Natural killer cell treated with Interleukin-12 subunit alpha and Interleukin-12 subunit beta and Interleukin-15 and Interleukin-18, amount 100 ng/mL, for 72 hours (primary cell): ENCODE measurements at regions not wholly inside any gene's neighbourhood (a gene's known extent, or its start where the extent isn't known, plus 50 kb on each side); places are given as distances from the start of the nearest gene placed in this dataset.

Source experiments
- ATAC-seq, 2 donors: fragments of 150-1000 bp; cut with Tn5 transposase in 1 of 2; sonication (Bioruptor Pico), chemical (Tn5 transposase) in 1 of 2; 2 replicates each; pipeline ENCODE4 v1.10.0; 2021
- DNase-seq: peaks from one replicate; pipeline ENCODE4 v3.0.0; 2022; ENCODE audit warnings: low spot score
- H3K27ac Mint-ChIP-seq, 2 donors: 1 replicate in 1 of 2; 2 replicates in 1 of 2; pipeline ENCODE4 v1.8.0; 2022; ENCODE audit warnings: mixed read lengths in 2 of 2, mild to moderate bottlenecking in 1 of 2, moderate library complexity in 1 of 2
- H3K27me3 Mint-ChIP-seq, 2 donors: 1 replicate in 1 of 2; 2 replicates in 1 of 2; pipeline ENCODE4 v1.8.0; 2022; ENCODE audit warnings: mixed read lengths in 2 of 2
- H3K36me3 Mint-ChIP-seq: one replicate; pipeline ENCODE4 v1.8.0; 2022; ENCODE audit warnings: mixed read lengths
- H3K4me1 Mint-ChIP-seq, 2 donors: 1 replicate in 1 of 2; 2 replicates in 1 of 2; pipeline ENCODE4 v1.8.0; 2022; ENCODE audit warnings: low read depth in 2 of 2, mixed read lengths in 2 of 2, mild to moderate bottlenecking in 1 of 2
- H3K4me3 Mint-ChIP-seq: one replicate; pipeline ENCODE4 v1.8.0; 2022; ENCODE audit warnings: mixed read lengths
- H3K9me3 Mint-ChIP-seq: 2 replicates; pipeline ENCODE4 v1.8.0; 2022; ENCODE audit warnings: mixed read lengths

DNA sequence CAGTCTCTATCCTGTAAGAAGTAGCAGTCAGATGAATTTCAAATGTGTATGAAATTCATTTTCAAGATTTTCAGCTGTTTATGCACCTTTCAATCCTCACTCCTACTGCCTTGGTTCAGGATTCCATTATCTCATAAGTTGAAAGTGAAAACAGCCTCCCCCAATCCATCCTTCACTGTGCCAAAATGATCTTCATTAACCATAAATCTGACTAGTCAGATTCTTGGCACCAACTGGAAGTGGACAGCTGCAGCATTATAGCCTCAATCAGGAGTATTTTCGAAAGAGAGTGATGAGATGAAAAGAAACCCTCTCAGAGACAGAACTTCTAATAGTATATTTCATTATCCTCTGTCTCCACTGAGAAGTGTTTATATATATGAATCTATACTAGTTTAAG lies 365.3 kb upstream of the PDGFD start:
- H3K4me3 Mint-ChIP-seq, result no peak overlapping the region
- ATAC-seq (no peak), DNase-seq (no peak)
- H3K9me3 Mint-ChIP-seq, result no peaks in the 10 kb centered on the region
- H3K27me3 Mint-ChIP-seq, result peaks cover 11 to 15% of the 10 kb centered on the region in 2 donors
- no peaks in the 10 kb centered on the region for H3K36me3 Mint-ChIP-seq
- no peaks in the 10 kb centered on the region for H3K4me1 Mint-ChIP-seq
- no peak overlapping the region for H3K27ac Mint-ChIP-seq

DNA sequence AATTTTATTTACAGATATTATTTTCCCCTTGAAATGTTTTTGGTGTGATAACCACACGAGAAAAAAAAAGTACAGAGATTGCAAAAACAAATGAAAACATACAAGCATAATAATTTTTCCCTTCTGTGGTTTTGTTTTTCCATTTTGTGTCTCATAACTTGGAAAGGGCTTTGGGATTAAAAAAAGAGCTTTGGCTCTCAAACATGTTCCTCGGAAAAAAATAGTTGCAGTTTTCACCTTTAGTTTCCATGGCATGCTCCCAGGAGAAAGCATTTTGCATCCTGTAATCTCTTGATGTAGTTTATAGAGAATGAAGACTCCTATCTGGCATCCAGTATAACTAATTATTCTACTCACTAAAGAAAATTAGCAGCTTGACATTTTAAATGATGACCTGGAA lies 362.1 kb upstream of the PDGFD start:
- no peaks in the 10 kb centered on the region for H3K4me1 Mint-ChIP-seq
- no peak overlapping the region for H3K4me3 Mint-ChIP-seq
- ATAC-seq (no peak), DNase-seq (no peak)
- H3K9me3 Mint-ChIP-seq, result no peaks in the 10 kb centered on the region
- H3K27me3 Mint-ChIP-seq, result peaks cover 8% of the 10 kb centered on the region in 2 donors
- no peak overlapping the region for H3K27ac Mint-ChIP-seq
- H3K36me3 Mint-ChIP-seq, result no peaks in the 10 kb centered on the region

DNA sequence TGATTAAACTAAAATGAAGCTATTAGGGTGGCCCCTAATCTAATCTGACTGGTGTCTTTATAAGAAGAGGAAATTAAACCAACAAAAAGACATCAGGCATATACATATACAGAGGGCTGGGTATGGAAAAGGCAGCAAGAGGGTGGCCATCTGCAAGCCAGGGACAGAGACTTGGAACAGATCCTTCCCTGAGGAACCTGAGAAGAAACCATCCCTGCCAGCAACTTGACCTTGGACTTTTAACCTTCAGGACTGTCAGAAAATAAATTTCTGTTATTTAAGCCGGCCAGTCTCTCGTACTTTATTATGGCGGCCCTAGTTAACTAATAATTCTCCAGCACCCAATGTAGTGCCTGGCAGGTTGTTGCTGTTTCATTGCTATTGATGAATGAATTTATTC lies 361.5 kb upstream of the PDGFD start:
- Mint-ChIP-seq H3K27ac (no peak overlapping the region), H3K36me3 (no peaks in the 10 kb centered on the region), H3K4me3 (no peak overlapping the region), H3K27me3 (peaks cover 8% of the 10 kb centered on the region in 2 donors), H3K9me3 (no peaks in the 10 kb centered on the region), H3K4me1 (no peaks in the 10 kb centered on the region)
- DNase-seq, result no peak
- no peak for ATAC-seq

DNA sequence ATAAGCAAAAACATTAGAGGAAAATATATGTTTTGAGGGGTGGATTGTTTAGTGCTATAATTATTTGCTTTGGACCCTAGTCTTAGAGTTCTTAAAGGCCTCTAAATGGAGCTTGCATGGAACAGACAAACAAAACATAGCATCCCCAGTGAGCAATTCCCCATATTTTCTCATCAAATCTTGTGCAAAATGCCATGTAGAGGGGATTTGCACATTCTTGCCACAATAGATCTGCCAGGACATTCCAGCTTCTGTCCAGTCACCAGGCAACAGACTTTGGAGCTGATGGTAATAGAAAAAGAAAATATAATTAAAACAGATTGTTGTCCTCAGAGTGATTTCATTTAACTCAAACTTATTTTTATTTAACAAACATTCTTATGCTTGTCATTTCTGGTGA lies 360.3 kb upstream of the PDGFD start:
- DNase-seq, result no peak
- Mint-ChIP-seq H3K27me3 (peaks cover 15 to 19% of the 10 kb centered on the region in 2 donors), H3K27ac (no peak overlapping the region), H3K9me3 (no peaks in the 10 kb centered on the region), H3K36me3 (no peaks in the 10 kb centered on the region), H3K4me1 (no peaks in the 10 kb centered on the region), H3K4me3 (no peak overlapping the region)
- ATAC-seq, result no peak

DNA sequence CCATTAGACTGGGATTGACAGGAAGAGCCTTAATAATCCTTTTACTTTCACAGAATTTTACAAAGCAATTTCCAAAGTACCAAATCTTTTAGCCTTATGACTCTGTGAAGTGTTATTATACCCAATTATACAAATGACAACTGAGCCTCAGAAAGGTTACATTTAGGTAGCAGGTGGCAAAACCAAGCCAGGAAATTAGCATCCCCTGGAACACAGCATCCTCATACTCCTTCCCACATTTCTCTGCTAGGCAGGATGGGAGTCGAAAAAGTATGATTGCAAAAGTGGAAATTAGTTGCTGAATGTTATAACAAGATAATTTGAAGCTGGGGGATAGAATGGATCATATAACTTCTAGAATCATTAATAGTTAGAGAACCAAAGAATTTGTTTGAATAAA lies 359.7 kb upstream of the PDGFD start:
- H3K27ac Mint-ChIP-seq, result no peak overlapping the region
- H3K9me3 Mint-ChIP-seq, result no peaks in the 10 kb centered on the region
- DNase-seq, result no peak
- H3K27me3 Mint-ChIP-seq, result peaks cover 13 to 22% of the 10 kb centered on the region in 2 donors
- ATAC-seq, result no peak
- H3K36me3 Mint-ChIP-seq, result no peaks in the 10 kb centered on the region
- no peaks in the 10 kb centered on the region for H3K4me1 Mint-ChIP-seq
- no peak overlapping the region for H3K4me3 Mint-ChIP-seq

DNA sequence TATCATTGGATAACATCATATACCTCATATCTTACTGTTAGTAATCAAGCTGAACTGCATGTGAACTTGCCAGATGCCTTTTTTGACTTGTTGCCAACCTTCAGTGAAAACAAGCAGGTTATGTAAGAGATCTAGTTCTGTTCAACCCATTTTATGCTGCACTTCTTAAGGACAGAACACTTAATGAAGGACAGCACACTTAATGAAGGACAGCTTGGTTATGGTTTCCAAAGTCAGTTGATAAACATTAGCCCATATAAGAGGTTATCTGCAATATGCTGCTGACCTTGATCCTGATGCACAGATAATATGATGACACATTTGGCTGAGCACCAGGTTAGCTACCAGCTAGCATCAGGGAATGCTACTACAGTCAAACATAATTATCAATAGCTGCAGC lies 358.7 kb upstream of the PDGFD start:
- no peaks in the 10 kb centered on the region for H3K4me1 Mint-ChIP-seq
- ATAC-seq, result no peak
- no peak overlapping the region for H3K4me3 Mint-ChIP-seq

DNA sequence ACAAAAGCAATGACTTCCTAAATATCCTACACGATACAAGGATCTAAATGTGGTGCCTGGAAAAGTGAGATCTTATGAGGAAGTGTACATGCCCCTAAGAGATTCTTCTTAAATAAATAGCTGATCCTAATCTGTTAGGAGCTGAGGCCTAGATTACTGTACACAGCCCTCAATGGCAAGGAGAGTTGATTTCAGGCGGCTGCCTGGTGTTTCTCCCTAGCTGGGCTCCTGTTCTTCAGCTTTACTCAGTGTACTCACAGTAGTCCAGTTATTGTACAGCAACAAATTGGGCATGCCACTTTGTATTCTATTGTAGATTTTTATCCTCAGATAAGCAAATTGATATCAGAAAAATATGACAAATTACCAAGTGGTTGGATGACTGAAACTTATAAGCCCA lies 358.2 kb upstream of the PDGFD start:
- Mint-ChIP-seq H3K27me3 (peaks cover 10 to 14% of the 10 kb centered on the region in 2 donors), H3K9me3 (no peaks in the 10 kb centered on the region), H3K4me3 (no peak overlapping the region), H3K4me1 (no peaks in the 10 kb centered on the region), H3K36me3 (no peaks in the 10 kb centered on the region), H3K27ac (no peak overlapping the region)
- DNase-seq (no peak), ATAC-seq (no peak)

More for the DNA sequence above, 358.7 kb upstream of the PDGFD start:
- Mint-ChIP-seq H3K9me3 (no peaks in the 10 kb centered on the region), H3K27me3 (peaks cover 13 to 20% of the 10 kb centered on the region in 2 donors), H3K36me3 (no peaks in the 10 kb centered on the region), H3K27ac (no peak overlapping the region)
- no peak for DNase-seq

DNA sequence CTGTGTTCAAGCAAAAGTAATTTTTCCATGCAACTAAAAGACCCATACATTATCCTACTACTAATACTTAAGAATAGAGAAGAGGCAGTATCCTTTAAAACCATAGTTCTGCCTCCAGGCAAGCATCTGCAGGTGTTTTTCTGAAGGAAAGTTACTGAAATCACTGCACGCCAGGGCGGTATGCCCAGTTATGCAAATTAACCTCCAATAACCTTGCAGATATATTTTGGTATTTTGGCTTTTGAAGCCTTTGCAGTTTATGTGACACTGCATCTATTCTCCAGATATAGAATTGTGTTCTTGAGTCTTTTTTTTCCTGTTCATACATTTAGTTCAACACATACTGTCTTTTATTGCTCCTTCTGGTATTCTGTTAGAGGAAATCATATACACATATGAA lies 346.2 kb upstream of the PDGFD start:
- H3K4me1 Mint-ChIP-seq, result no peaks in the 10 kb centered on the region
- H3K36me3 Mint-ChIP-seq, result no peaks in the 10 kb centered on the region
- H3K27ac Mint-ChIP-seq, result no peak overlapping the region
- no peak for ATAC-seq
- peaks cover 7 to 15% of the 10 kb centered on the region in 2 donors for H3K27me3 Mint-ChIP-seq
- peaks cover 4% of the 10 kb centered on the region for H3K9me3 Mint-ChIP-seq
- no peak overlapping the region for H3K4me3 Mint-ChIP-seq
- DNase-seq, result no peak

DNA sequence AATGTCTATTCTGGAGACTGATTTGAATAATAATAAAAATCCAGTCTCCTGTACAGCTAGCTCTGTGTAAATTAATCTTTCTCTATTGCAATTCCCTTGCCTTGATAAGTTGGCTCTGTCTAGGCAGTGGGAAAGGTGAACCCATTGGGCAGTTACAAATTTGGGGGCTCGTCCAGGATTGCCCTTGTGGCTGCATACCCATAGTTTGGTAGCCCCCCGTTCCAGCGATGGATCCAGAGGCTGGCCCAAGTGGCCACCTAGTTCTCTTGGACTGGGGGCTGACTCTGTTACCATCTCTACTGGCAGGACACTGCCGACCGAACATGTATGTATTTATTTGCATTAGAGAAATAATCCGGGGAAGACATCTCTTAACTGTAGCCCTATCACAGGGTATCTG lies 326.2 kb upstream of the PDGFD start:
- no peaks in the 10 kb centered on the region for H3K4me1 Mint-ChIP-seq
- DNase-seq (no peak), ATAC-seq (no peak)
- no peak overlapping the region for H3K4me3 Mint-ChIP-seq
- H3K36me3 Mint-ChIP-seq, result peaks cover 21% of the 10 kb centered on the region
- no peaks in the 10 kb centered on the region for H3K27me3 Mint-ChIP-seq
- H3K27ac Mint-ChIP-seq, result no peak overlapping the region
- peaks cover 15% of the 10 kb centered on the region for H3K9me3 Mint-ChIP-seq

DNA sequence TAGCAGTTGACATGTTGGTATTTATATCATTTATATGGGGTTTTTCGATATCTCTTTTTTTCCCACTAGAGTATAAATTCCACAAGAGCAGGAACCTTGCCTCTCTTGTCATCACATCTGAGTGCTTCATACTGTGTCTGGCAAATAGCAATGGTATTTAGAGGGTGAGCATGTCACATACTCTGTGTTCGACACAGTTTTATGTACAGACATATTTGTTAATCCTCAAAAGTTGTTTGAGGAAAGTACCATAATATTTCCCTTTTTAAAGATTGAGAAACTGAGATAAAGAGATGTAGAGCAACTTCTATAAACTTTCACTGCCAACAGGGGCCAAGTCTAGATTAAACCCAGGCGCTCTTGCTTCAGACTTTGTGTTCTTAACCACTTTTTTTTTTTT lies 324.6 kb upstream of the PDGFD start:
- no peaks in the 10 kb centered on the region for H3K27me3 Mint-ChIP-seq
- ATAC-seq (no peak), DNase-seq (no peak)
- H3K36me3 Mint-ChIP-seq, result peaks cover 21% of the 10 kb centered on the region
- no peak overlapping the region for H3K27ac Mint-ChIP-seq
- no peak overlapping the region for H3K4me3 Mint-ChIP-seq
- no peaks in the 10 kb centered on the region for H3K4me1 Mint-ChIP-seq
- peaks cover 15% of the 10 kb centered on the region for H3K9me3 Mint-ChIP-seq

DNA sequence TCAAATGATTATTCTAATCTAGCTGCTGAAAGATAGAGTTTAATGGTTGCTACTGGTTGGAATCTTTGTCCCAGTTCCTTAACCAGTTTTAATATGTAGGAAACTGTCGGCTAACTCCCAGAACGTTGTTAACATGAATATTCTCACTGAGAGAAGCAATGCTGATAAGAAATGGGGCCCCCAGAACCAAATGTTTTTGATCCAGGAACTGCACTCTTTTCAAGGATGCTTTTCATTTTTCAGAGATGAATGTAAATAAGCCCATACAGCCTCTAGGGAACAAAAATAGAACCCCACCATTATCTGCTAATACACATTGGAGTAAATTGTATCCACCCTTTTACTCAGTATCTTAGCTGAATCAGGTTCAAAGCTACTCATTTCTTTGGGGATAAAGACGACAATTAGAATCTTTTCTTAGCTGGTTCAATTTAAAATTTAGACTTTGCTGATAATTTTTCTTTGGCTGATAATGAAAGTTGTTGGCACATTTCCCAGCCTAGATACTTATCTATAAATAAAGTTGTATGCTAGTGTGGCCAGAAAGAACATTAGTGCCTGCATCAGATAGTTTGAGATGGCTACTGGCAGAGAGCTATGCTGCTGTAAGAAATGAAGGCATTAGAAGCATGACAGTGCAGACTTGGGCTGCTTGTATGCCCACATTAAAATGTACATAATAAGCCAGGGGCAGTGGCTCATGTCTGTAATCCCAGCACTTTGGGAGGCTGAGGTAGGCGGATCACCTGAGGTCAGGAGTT lies 323.3 kb upstream of the PDGFD start:
- no peaks in the 10 kb centered on the region for H3K27me3 Mint-ChIP-seq
- no peak overlapping the region for H3K27ac Mint-ChIP-seq
- ATAC-seq (no peak), DNase-seq (no peak)
- peaks cover 21% of the 10 kb centered on the region for H3K36me3 Mint-ChIP-seq
- no peaks in the 10 kb centered on the region for H3K4me1 Mint-ChIP-seq
- H3K9me3 Mint-ChIP-seq, result peaks cover 15% of the 10 kb centered on the region
- H3K4me3 Mint-ChIP-seq, result no peak overlapping the region

DNA sequence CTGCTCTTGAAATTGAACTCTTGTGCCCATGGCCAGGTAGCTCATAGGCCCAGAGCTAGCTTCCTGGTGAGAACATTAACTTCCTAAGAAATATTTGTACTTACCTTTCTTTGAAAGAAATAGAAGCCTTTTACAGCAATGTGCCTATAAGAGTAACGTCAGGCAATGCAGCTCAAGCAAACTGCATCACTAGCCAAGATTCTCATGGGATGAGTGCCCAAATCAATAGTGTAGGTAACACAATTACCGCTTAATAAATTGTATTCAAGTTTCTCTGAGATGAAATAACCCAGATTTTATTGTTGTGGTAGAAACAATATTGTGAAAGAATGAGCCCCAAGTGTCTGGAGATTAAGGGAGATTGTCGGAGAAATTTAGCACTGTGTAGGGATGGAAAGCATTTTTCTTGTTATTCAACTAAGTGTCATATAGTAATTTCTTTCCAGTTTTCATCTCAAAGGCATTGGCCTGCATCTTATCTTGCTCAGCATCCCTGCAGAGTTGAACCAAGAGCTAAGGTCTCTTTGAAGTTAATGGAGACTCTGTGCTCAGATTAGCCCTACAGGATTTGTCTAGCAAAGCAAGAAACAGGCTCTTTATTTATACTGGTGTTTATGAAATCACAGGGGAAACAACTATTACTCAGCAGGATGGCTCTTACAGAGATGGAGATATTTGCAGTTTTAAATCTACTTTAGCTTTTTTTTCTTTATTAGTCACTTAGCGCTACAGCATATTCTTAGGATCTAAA lies 321.0 kb upstream of the PDGFD start:
- no peak overlapping the region for H3K4me3 Mint-ChIP-seq
- H3K9me3 Mint-ChIP-seq, result peaks cover 8% of the 10 kb centered on the region
- DNase-seq (no peak), ATAC-seq (no peak)
- no peak overlapping the region for H3K27ac Mint-ChIP-seq
- H3K4me1 Mint-ChIP-seq, result no peaks in the 10 kb centered on the region
- no peaks in the 10 kb centered on the region for H3K27me3 Mint-ChIP-seq
- H3K36me3 Mint-ChIP-seq, result peaks cover 6% of the 10 kb centered on the region

DNA sequence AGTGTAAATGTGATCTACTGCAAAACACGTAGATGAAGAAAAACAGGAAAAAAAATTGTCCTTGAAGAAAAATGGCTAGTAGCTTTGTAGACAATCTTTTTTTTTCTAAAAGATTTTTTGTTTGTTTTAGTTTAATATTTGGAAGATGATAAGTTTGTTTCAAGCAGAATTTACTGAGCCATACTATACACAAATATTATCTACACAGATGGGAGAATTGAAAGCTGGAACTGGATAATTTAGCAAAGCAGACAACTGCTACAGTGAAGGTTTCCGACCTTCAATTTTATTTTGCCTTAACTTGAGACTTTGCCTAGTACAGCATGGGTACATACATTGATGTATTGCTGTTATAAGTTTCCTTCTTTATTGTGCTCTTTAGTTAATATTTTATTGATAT lies 313.0 kb upstream of the PDGFD start:
- H3K27me3 Mint-ChIP-seq, result peaks cover 0 to 24% of the 10 kb centered on the region in 2 donors
- no peaks in the 10 kb centered on the region for H3K36me3 Mint-ChIP-seq
- H3K9me3 Mint-ChIP-seq, result no peaks in the 10 kb centered on the region
- DNase-seq (no peak), ATAC-seq (no peak)
- H3K27ac Mint-ChIP-seq, result no peak overlapping the region
- no peaks in the 10 kb centered on the region for H3K4me1 Mint-ChIP-seq
- H3K4me3 Mint-ChIP-seq, result no peak overlapping the region

DNA sequence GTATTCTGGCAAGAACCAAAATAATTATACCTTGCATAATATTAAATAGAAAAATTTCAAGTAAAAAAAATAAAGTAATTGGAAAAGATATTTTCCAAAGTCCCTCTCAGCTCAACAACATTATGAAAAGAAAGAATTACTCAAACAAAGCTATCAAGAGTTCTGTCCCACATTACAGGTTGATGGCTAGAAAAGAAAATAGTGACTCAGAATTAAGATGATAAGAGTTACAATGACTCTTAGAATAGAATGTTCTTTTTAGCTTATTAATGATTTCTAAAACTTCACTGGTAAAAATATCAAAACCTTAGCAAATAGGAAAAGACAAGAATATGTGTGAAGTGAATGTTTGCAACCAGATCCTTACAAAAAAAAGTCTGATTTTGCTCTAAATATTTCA lies 312.5 kb upstream of the PDGFD start:
- DNase-seq, result no peak
- no peaks in the 10 kb centered on the region for H3K36me3 Mint-ChIP-seq
- H3K27ac Mint-ChIP-seq, result no peak overlapping the region
- no peak overlapping the region for H3K4me3 Mint-ChIP-seq
- no peak for ATAC-seq
- no peaks in the 10 kb centered on the region for H3K9me3 Mint-ChIP-seq
- H3K27me3 Mint-ChIP-seq, result peaks cover 0 to 24% of the 10 kb centered on the region in 2 donors
- no peaks in the 10 kb centered on the region for H3K4me1 Mint-ChIP-seq
